CD4-positive, alpha-beta T cell (primary cell): ENCODE measurements at regions not wholly inside any gene's neighbourhood (a gene's known extent, or its start where the extent isn't known, plus 50 kb on each side); places are given as distances from the start of the nearest gene placed in this dataset.

ENCODE experiments used
- ATAC-seq: fragments of 200-7000 bp; cut with Tn5 transposase; one replicate; pipeline ENCODE4 v1.10.0; 2022; ENCODE audit warnings: mild to moderate bottlenecking; ENCODE audit not compliant: poor library complexity
- CTCF ChIA-PET: fragments of 350-600 bp; sonication (Branson Sonifier 250); formaldehyde crosslinking; loops from one replicate; lab custom pipeline; 2021; ENCODE audit warnings: antibody characterized with exemption, inconsistent platforms; lab: Charles Lee
- POLR2A ChIA-PET: fragments of 350-600 bp; sonication (Branson Sonifier 250); formaldehyde crosslinking; loops from one replicate; lab custom pipeline; 2021; ENCODE audit warnings: antibody characterized with exemption, inconsistent platforms; lab: Charles Lee
- DNase-seq, 14 experiments: peaks; one replicate each; pipeline ENCODE4 v3.0.0-alpha.2; 2013 to 2020; ENCODE audit warnings: mixed read lengths in 2 of 14
- H3K27ac ChIP-seq, 2 donors: one replicate each; pipeline versions ENCODE4 v1.5.1 to v1.7.0; 2013; ENCODE audit warnings: low read length in 2 of 2, low read depth in 1 of 2, mild to moderate bottlenecking in 1 of 2
- H3K27me3 ChIP-seq, 2 experiments: 1 replicate in 1 of 2; 2 replicates in 1 of 2; pipeline versions ENCODE4 v1.6.1 to v1.7.0; 2013; ENCODE audit warnings: low read length in 2 of 2, control low read depth in 1 of 2, mild to moderate bottlenecking in 1 of 2, moderate library complexity in 1 of 2; ENCODE audit not compliant: insufficient read depth in 2 of 2, control insufficient read depth in 1 of 2
- H3K36me3 ChIP-seq: one replicate; pipeline ENCODE4 v1.6.1; 2013; ENCODE audit warnings: low read length, control low read depth; ENCODE audit not compliant: insufficient read depth
- H3K4me1 ChIP-seq: one replicate; pipeline ENCODE4 v1.6.1; 2013; ENCODE audit warnings: low read length, control low read depth; ENCODE audit not compliant: insufficient read depth
- H3K4me3 ChIP-seq: one replicate; pipeline ENCODE4 v1.5.1; 2013; ENCODE audit warnings: mild to moderate bottlenecking, low read length, moderate library complexity
- H3K9me3 ChIP-seq, 2 experiments: 1 replicate in 1 of 2; 2 replicates in 1 of 2; pipeline versions ENCODE4 v1.6.1 to v1.7.0; 2013; ENCODE audit warnings: low read length in 2 of 2, mild to moderate bottlenecking in 2 of 2, control low read depth in 1 of 2, moderate library complexity in 1 of 2; ENCODE audit not compliant: control insufficient read depth in 1 of 2, insufficient read depth in 1 of 2
- H3K27ac Mint-ChIP-seq: one replicate; pipeline ENCODE4 v1.8.0; 2020; ENCODE audit warnings: mixed read lengths
- H3K27me3 Mint-ChIP-seq: one replicate; pipeline ENCODE4 v1.8.0; 2021; ENCODE audit warnings: mixed read lengths
- H3K36me3 Mint-ChIP-seq: one replicate; pipeline ENCODE4 v1.8.0; 2021; ENCODE audit warnings: low read depth, mixed read lengths
- H3K4me1 Mint-ChIP-seq: one replicate; pipeline ENCODE4 v1.8.0; 2021; ENCODE audit warnings: low read depth, mixed read lengths
- H3K4me3 Mint-ChIP-seq: one replicate; pipeline ENCODE4 v1.8.0; 2020; ENCODE audit warnings: mild to moderate bottlenecking, mixed read lengths
- H3K9me3 Mint-ChIP-seq: one replicate; pipeline ENCODE4 v1.8.0; 2020; ENCODE audit warnings: mixed read lengths
- CTCF ChIP-seq: fragments of 200-600 bp; IDR thresholded peaks from one replicate; pipeline ENCODE4 v1.8.0; 2022; ENCODE audit warnings: antibody characterized with exemption, mild to moderate bottlenecking
- intact Hi-C, 2 experiments: fragments of 100-400 bp; cut with DNase I in 1 of 2; cut with micrococcal nuclease in 1 of 2; formaldehyde crosslinking; loops; one replicate each; pipeline versions ENCODE4 v1.15.1 to v1.9.0; 2023 to 2025; cut with DNase I, micrococcal nuclease

- DNase-seq (no peak), ATAC-seq (no peak)
- H3K27ac ChIP-seq, result no peak overlapping the region
- no peak overlapping the region for H3K4me3 Mint-ChIP-seq
- no peak overlapping the region for H3K4me3 ChIP-seq
- H3K27me3 ChIP-seq, result no peaks in the 10 kb centered on the region
- no peaks in the 10 kb centered on the region for H3K4me1 Mint-ChIP-seq
- H3K36me3 ChIP-seq, result no peaks in the 10 kb centered on the region
- ChIA-PET POLR2A (no interaction called here), CTCF (no interaction called here)
- H3K36me3 Mint-ChIP-seq, result no peaks in the 10 kb centered on the region
- no peak for TF ChIP-seq CTCF
- H3K9me3 ChIP-seq, result peaks cover 0 to 5% of the 10 kb centered on the region in 2 experiments
- peaks cover 3% of the 10 kb centered on the region for H3K9me3 Mint-ChIP-seq
- H3K4me1 ChIP-seq, result no peaks in the 10 kb centered on the region
- no peak overlapping the region for H3K27ac Mint-ChIP-seq
- peaks cover 8% of the 10 kb centered on the region for H3K27me3 Mint-ChIP-seq
- intact Hi-C loops, result no loop called here
These were observed 52.8 kb upstream of the CITED2 start for GRCh38 chr6:139427199-139427598.

GRCh38 chr6:139426795-139427194, 52.3 kb upstream of the CITED2 start:
- Mint-ChIP-seq H3K27me3 (peaks cover 8% of the 10 kb centered on the region), H3K4me1 (no peaks in the 10 kb centered on the region), H3K4me3 (no peak overlapping the region), H3K9me3 (peaks cover 3% of the 10 kb centered on the region), H3K27ac (no peak overlapping the region), H3K36me3 (no peaks in the 10 kb centered on the region)
- intact Hi-C loops, result no loop called here
- CTCF ChIA-PET, result no interaction called here
- POLR2A ChIA-PET, result no interaction called here
- H3K27ac ChIP-seq, result no peak overlapping the region
- no peaks in the 10 kb centered on the region for H3K27me3 ChIP-seq
- no peak for TF ChIP-seq CTCF
- H3K36me3 ChIP-seq, result no peaks in the 10 kb centered on the region
- H3K4me3 ChIP-seq, result no peak overlapping the region
- no peak for ATAC-seq
- no peaks in the 10 kb centered on the region for H3K4me1 ChIP-seq
- DNase-seq, result no peak
- peaks cover 0 to 5% of the 10 kb centered on the region in 2 experiments for H3K9me3 ChIP-seq

GRCh38 chr6:139425780-139426179, 51.3 kb upstream of the CITED2 start:
- ChIA-PET CTCF (no interaction called here), POLR2A (no interaction called here)
- no peaks in the 10 kb centered on the region for H3K9me3 ChIP-seq
- H3K27me3 ChIP-seq, result no peaks in the 10 kb centered on the region
- no peaks in the 10 kb centered on the region for H3K4me1 ChIP-seq
- Mint-ChIP-seq H3K4me3 (no peak overlapping the region), H3K9me3 (no peaks in the 10 kb centered on the region), H3K27me3 (peaks cover 8% of the 10 kb centered on the region), H3K36me3 (no peaks in the 10 kb centered on the region), H3K27ac (no peak overlapping the region), H3K4me1 (no peaks in the 10 kb centered on the region)
- intact Hi-C loops, result no loop called here
- TF ChIP-seq CTCF, result no peak
- no peak overlapping the region for H3K4me3 ChIP-seq
- H3K36me3 ChIP-seq, result no peaks in the 10 kb centered on the region
- H3K27ac ChIP-seq, result no peak overlapping the region
- DNase-seq (no peak), ATAC-seq (no peak)
